CD4-positive, CD25-positive, alpha-beta regulatory T cell (primary cell): ENCODE measurements at regions not wholly inside any gene's neighbourhood (a gene's known extent, or its start where the extent isn't known, plus 50 kb on each side); places are given as distances from the start of the nearest gene placed in this dataset.
A peak's percentile ranks its signal among the peaks of the same experiment; 100 is the strongest.

Experiments used
- ATAC-seq, 2 donors: fragments of 150-1000 bp; cut with Tn5 transposase; one replicate each; pipeline ENCODE4 v1.10.0; 2021; ENCODE audit warnings: low read depth in 2 of 2, moderate number of reproducible peaks in 2 of 2, moderate library complexity in 1 of 2
- DNase-seq, 3 donors: peaks; one replicate each; pipeline versions ENCODE4 v3.0.0 to v3.0.0-alpha.2; 2012 to 2022; ENCODE audit warnings: mixed read lengths in 1 of 3
- H3K27ac ChIP-seq: one replicate; pipeline ENCODE4 v1.7.0; 2013; ENCODE audit warnings: mild to moderate bottlenecking, low read length; ENCODE audit not compliant: insufficient read depth, poor library complexity, severe bottlenecking
- H3K27me3 ChIP-seq: one replicate; pipeline ENCODE4 v1.7.0; 2013; ENCODE audit warnings: low read length; ENCODE audit not compliant: control insufficient read depth, insufficient read depth
- H3K36me3 ChIP-seq: one replicate; pipeline ENCODE4 v1.7.0; 2013; ENCODE audit warnings: mild to moderate bottlenecking, low read length, moderate library complexity; ENCODE audit not compliant: control insufficient read depth, insufficient read depth
- H3K4me1 ChIP-seq: 2 replicates; pipeline ENCODE4 v1.7.0; 2013; ENCODE audit warnings: mild to moderate bottlenecking, low read length; ENCODE audit not compliant: insufficient read depth, control insufficient read depth, poor library complexity, severe bottlenecking
- H3K4me3 ChIP-seq: one replicate; pipeline ENCODE4 v1.7.0; 2013; ENCODE audit warnings: low read depth, mild to moderate bottlenecking, low read length, moderate library complexity
- H3K9me3 ChIP-seq, 2 experiments: 1 replicate in 1 of 2; 2 replicates in 1 of 2; pipeline ENCODE4 v1.7.0; 2013; ENCODE audit warnings: low read length in 2 of 2, mild to moderate bottlenecking in 1 of 2, moderate library complexity in 1 of 2; ENCODE audit not compliant: control insufficient read depth in 2 of 2
- H3K27ac Mint-ChIP-seq, 3 donors: one replicate each; pipeline ENCODE4 v1.8.0; 2020 to 2022; ENCODE audit warnings: mild to moderate bottlenecking in 3 of 3, mixed read lengths in 3 of 3, moderate library complexity in 2 of 3
- H3K27me3 Mint-ChIP-seq: one replicate; pipeline ENCODE4 v1.8.0; 2022; ENCODE audit warnings: mild to moderate bottlenecking, mixed read lengths
- H3K36me3 Mint-ChIP-seq: one replicate; pipeline ENCODE4 v1.8.0; 2020; ENCODE audit warnings: mixed read lengths
- H3K4me1 Mint-ChIP-seq, 4 donors: one replicate each; pipeline ENCODE4 v1.8.0; 2020 to 2022; ENCODE audit warnings: mixed read lengths in 4 of 4, mild to moderate bottlenecking in 1 of 4
- H3K4me3 Mint-ChIP-seq, 4 donors: one replicate each; pipeline ENCODE4 v1.8.0; 2020 to 2022; ENCODE audit warnings: mild to moderate bottlenecking in 4 of 4, mixed read lengths in 4 of 4, moderate library complexity in 3 of 4
- H3K9me3 Mint-ChIP-seq, 7 donors: one replicate each; pipeline ENCODE4 v1.8.0; 2020 to 2022; ENCODE audit warnings: mixed read lengths in 7 of 7, mild to moderate bottlenecking in 3 of 7, moderate library complexity in 2 of 7

- H3K36me3 Mint-ChIP-seq: no peaks in the 10 kb centered on the region
- Histone ChIP-seq H3K9me3 (no peaks in the 10 kb centered on the region), H3K27ac (no peak overlapping the region), H3K4me3 (no peak overlapping the region), H3K27me3 (no peaks in the 10 kb centered on the region), H3K4me1 (no peaks in the 10 kb centered on the region), H3K36me3 (no peaks in the 10 kb centered on the region)
- no peak overlapping the region for H3K4me3 Mint-ChIP-seq
- H3K9me3 Mint-ChIP-seq: no peaks in the 10 kb centered on the region
- H3K4me1 Mint-ChIP-seq: peaks cover 0 to 2% (median 0%) of the 10 kb centered on the region in 4 donors
- ATAC-seq (no peak), DNase-seq (no peak)
- no peaks in the 10 kb centered on the region for H3K27me3 Mint-ChIP-seq
- H3K27ac Mint-ChIP-seq: no peak overlapping the region
Measured at GRCh38 chr14:22393796-22394195, 195.2 kb downstream of the DAD1 start.

- H3K36me3 Mint-ChIP-seq: no peaks in the 10 kb centered on the region
- no peaks in the 10 kb centered on the region for H3K36me3 ChIP-seq
Measured at GRCh38 chr14:22391908-22392565, 197.0 kb downstream of the DAD1 start.

GRCh38 chr14:22390824-22391461, 198.1 kb downstream of the DAD1 start:
- Histone ChIP-seq H3K4me1 (no peaks in the 10 kb centered on the region), H3K36me3 (no peaks in the 10 kb centered on the region), H3K9me3 (no peaks in the 10 kb centered on the region), H3K27me3 (no peaks in the 10 kb centered on the region), H3K4me3 (no peak overlapping the region), H3K27ac (no peak overlapping the region)
- DNase-seq (no peak), ATAC-seq (no peak)
- no peaks in the 10 kb centered on the region for H3K36me3 Mint-ChIP-seq
- peaks cover 0 to 2% (median 0%) of the 10 kb centered on the region in 4 donors for H3K4me1 Mint-ChIP-seq
- no peak overlapping the region for H3K4me3 Mint-ChIP-seq
- no peaks in the 10 kb centered on the region for H3K27me3 Mint-ChIP-seq
- H3K27ac Mint-ChIP-seq: peak overlapping the region in 1 of 3 donors; percentile 32
- H3K9me3 Mint-ChIP-seq: no peaks in the 10 kb centered on the region

More at GRCh38 chr14:22391908-22392565, 197.0 kb downstream of the DAD1 start:
- no peak overlapping the region for H3K4me3 ChIP-seq
- no peaks in the 10 kb centered on the region for H3K27me3 ChIP-seq
- Mint-ChIP-seq H3K27ac (peak overlapping the region in 1 of 3 donors; percentile 82), H3K9me3 (no peaks in the 10 kb centered on the region), H3K4me1 (peaks cover 0 to 2% (median 0%) of the 10 kb centered on the region in 4 donors), H3K4me3 (no peak overlapping the region), H3K27me3 (no peaks in the 10 kb centered on the region)
- peak in 1 of 2 donors; percentile 14 for ATAC-seq
- no peak overlapping the region for H3K27ac ChIP-seq
- H3K9me3 ChIP-seq: no peaks in the 10 kb centered on the region
- DNase-seq: no peak
- no peaks in the 10 kb centered on the region for H3K4me1 ChIP-seq

GRCh38 chr14:22390195-22390594, 198.8 kb downstream of the DAD1 start:
- Histone ChIP-seq H3K9me3 (no peaks in the 10 kb centered on the region), H3K4me3 (no peak overlapping the region), H3K4me1 (no peaks in the 10 kb centered on the region), H3K27me3 (no peaks in the 10 kb centered on the region), H3K27ac (no peak overlapping the region), H3K36me3 (no peaks in the 10 kb centered on the region)
- Mint-ChIP-seq H3K36me3 (no peaks in the 10 kb centered on the region), H3K9me3 (no peaks in the 10 kb centered on the region), H3K27ac (no peak overlapping the region), H3K27me3 (no peaks in the 10 kb centered on the region), H3K4me3 (no peak overlapping the region), H3K4me1 (peaks cover 0 to 2% (median 0%) of the 10 kb centered on the region in 4 donors)
- no peak for DNase-seq
- no peak for ATAC-seq

GRCh38 chr14:22388669-22389595, 200.1 kb downstream of the DAD1 start:
- no peak overlapping the region for H3K27ac ChIP-seq
- ATAC-seq (no peak), DNase-seq (no peak)
- no peaks in the 10 kb centered on the region for H3K9me3 ChIP-seq
- H3K4me1 ChIP-seq: no peaks in the 10 kb centered on the region
- no peak overlapping the region for H3K27ac Mint-ChIP-seq
- H3K36me3 ChIP-seq: no peaks in the 10 kb centered on the region
- peaks cover 0 to 2% (median 0%) of the 10 kb centered on the region in 4 donors for H3K4me1 Mint-ChIP-seq
- H3K4me3 Mint-ChIP-seq: no peak overlapping the region
- H3K36me3 Mint-ChIP-seq: no peaks in the 10 kb centered on the region
- no peaks in the 10 kb centered on the region for H3K27me3 ChIP-seq
- H3K4me3 ChIP-seq: no peak overlapping the region
- H3K9me3 Mint-ChIP-seq: no peaks in the 10 kb centered on the region
- no peaks in the 10 kb centered on the region for H3K27me3 Mint-ChIP-seq

- Histone ChIP-seq H3K4me3 (no peak overlapping the region), H3K36me3 (no peaks in the 10 kb centered on the region), H3K27ac (no peak overlapping the region), H3K27me3 (no peaks in the 10 kb centered on the region), H3K9me3 (no peaks in the 10 kb centered on the region), H3K4me1 (no peaks in the 10 kb centered on the region)
- no peaks in the 10 kb centered on the region for H3K9me3 Mint-ChIP-seq
- no peaks in the 10 kb centered on the region for H3K36me3 Mint-ChIP-seq
- H3K4me1 Mint-ChIP-seq: peaks cover 0 to 2% (median 0%) of the 10 kb centered on the region in 4 donors
- ATAC-seq (no peak), DNase-seq (no peak)
- no peak overlapping the region for H3K4me3 Mint-ChIP-seq
- no peaks in the 10 kb centered on the region for H3K27me3 Mint-ChIP-seq
- no peak overlapping the region for H3K27ac Mint-ChIP-seq
Measured at GRCh38 chr14:22387776-22388241, 201.2 kb downstream of the DAD1 start.

GRCh38 chr14:22386924-22387775, 201.9 kb downstream of the DAD1 start:
- H3K27ac Mint-ChIP-seq: no peak overlapping the region
- Histone ChIP-seq H3K27ac (no peak overlapping the region), H3K9me3 (no peaks in the 10 kb centered on the region), H3K4me1 (no peaks in the 10 kb centered on the region), H3K4me3 (no peak overlapping the region), H3K36me3 (no peaks in the 10 kb centered on the region), H3K27me3 (no peaks in the 10 kb centered on the region)
- no peak overlapping the region for H3K4me3 Mint-ChIP-seq
- H3K4me1 Mint-ChIP-seq: peaks cover 0 to 2% (median 0%) of the 10 kb centered on the region in 4 donors
- H3K27me3 Mint-ChIP-seq: no peaks in the 10 kb centered on the region
- H3K36me3 Mint-ChIP-seq: no peaks in the 10 kb centered on the region
- peak in 1 of 3 donors; percentile 7 for DNase-seq
- no peak for ATAC-seq
- H3K9me3 Mint-ChIP-seq: no peaks in the 10 kb centered on the region
